ENCODE measurements at regions not wholly inside any gene's neighbourhood (a gene's known extent, or its start where the extent isn't known, plus 50 kb on each side); places are given as distances from the start of the nearest gene placed in this dataset.

DNA sequence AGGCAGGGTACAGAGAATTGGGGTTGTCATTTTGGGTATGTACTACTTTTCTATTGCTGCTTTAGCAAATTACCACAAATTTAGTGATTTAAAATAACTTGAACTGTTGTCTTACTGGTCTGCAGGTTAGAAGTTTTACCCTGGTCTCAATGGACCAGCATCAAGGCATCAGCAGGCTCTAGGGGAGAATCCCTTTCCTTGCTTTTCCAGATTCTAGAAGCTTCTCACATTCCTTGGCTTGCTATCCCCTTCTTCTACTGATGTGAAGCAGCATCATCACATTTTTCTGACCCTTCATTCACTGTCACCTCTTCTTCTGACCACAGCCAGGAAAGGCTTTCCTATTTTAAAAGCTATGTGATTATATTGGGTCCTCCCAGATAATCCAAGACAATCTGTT lies 237.8 kb upstream of the RBMS1 start:
- TF ChIP-seq POLR2A (IDR thresholded peaks at IDR 0.05) = no peak
- TF ChIP-seq, protein P1, sequence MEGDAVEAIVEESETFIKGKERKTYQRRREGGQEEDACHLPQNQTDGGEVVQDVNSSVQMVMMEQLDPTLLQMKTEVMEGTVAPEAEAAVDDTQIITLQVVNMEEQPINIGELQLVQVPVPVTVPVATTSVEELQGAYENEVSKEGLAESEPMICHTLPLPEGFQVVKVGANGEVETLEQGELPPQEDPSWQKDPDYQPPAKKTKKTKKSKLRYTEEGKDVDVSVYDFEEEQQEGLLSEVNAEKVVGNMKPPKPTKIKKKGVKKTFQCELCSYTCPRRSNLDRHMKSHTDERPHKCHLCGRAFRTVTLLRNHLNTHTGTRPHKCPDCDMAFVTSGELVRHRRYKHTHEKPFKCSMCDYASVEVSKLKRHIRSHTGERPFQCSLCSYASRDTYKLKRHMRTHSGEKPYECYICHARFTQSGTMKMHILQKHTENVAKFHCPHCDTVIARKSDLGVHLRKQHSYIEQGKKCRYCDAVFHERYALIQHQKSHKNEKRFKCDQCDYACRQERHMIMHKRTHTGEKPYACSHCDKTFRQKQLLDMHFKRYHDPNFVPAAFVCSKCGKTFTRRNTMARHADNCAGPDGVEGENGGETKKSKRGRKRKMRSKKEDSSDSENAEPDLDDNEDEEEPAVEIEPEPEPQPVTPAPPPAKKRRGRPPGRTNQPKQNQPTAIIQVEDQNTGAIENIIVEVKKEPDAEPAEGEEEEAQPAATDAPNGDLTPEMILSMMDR (IDR thresholded peaks at IDR 0.05) = no peak
- no peak for TF ChIP-seq EP300 (IDR thresholded peaks at IDR 0.05)
- no peak for TF ChIP-seq POLR2AphosphoS5 (IDR thresholded peaks at IDR 0.05)
